ENCODE measurements at regions not wholly inside any gene's neighbourhood (a gene's known extent, or its start where the extent isn't known, plus 50 kb on each side); places are given as distances from the start of the nearest gene placed in this dataset.

GRCh38 chr6:14194483-14194882 lies 76.9 kb downstream of the CD83 start:
- no peaks in the 10 kb centered on the region for H3K27me3 ChIP-seq (ENCODE audit: insufficient read depth, low read length)

More at GRCh38 chr6:14194483-14194882, 76.9 kb downstream of the CD83 start:
- H3K23me2 ChIP-seq (ENCODE audit: insufficient read length, low read depth, low read length, poor library complexity, severe bottlenecking): no peaks in the 10 kb centered on the region
- H2BK120ac ChIP-seq (ENCODE audit: low read depth, low read length, poor library complexity, severe bottlenecking): no peak overlapping the region
- no peaks in the 10 kb centered on the region; the same call in 1 of the 2 replicates for H3K4me1 ChIP-seq (ENCODE audit: insufficient read depth, low read length)
- Mint-ChIP-seq H3K27me3 (ENCODE audit: low read depth) (peaks cover 12% of the 10 kb centered on the region), H3K27ac (no peak overlapping the region), H3K36me3 (ENCODE audit: insufficient read depth in 1 of 3, low read depth in 3 of 3) (no peaks in the 10 kb centered on the region), H3K4me3 (no peak overlapping the region), H3K4me1 (peaks cover 24 to 25% of the 10 kb centered on the region in 2 experiments), H3K9me3 (peaks cover 0 to 1% of the 10 kb centered on the region in 2 experiments; a peak in 2 of 5 replicates)
- no CpG with 5 or more reads among the region's 7 CpGs for whole genome bisulfite sequencing (ENCODE audit: extremely low coverage, insufficient read length, low lambda C conversion rate)
- no peak overlapping the region for H3K14ac ChIP-seq (ENCODE audit: insufficient read depth, low read length)
- no peak overlapping the region for H2AFZ ChIP-seq (ENCODE audit: low read length)
- H3K9ac ChIP-seq (ENCODE audit: extremely low read depth, insufficient read length, low read length): no peak overlapping the region
- H2BK5ac ChIP-seq (ENCODE audit: insufficient read length, low read length): no peak overlapping the region
- H4K8ac ChIP-seq (replicated peaks; ENCODE audit: insufficient read length, low read depth, low read length): no peak overlapping the region
- H3K4ac ChIP-seq (ENCODE audit: low read depth, low read length): no peak overlapping the region
- H2BK15ac ChIP-seq (ENCODE audit: low read depth, low read length): no peak overlapping the region
- H3T11ph ChIP-seq (ENCODE audit: low read length): no peak overlapping the region
- H2BK20ac ChIP-seq (ENCODE audit: low read depth, low read length, poor library complexity, severe bottlenecking): no peak overlapping the region
- H3K27ac ChIP-seq (ENCODE audit: insufficient read length, low read depth, low read length): no peak overlapping the region
- TF ChIP-seq CTCF (conservative IDR thresholded peaks at IDR 0.05): no peak
- H3K23ac ChIP-seq (ENCODE audit: insufficient read length, low read depth, low read length): no peak overlapping the region
- no peak overlapping the region for H4K5ac ChIP-seq (ENCODE audit: insufficient read length, low read depth, low read length)
- H4K91ac ChIP-seq (ENCODE audit: insufficient read length, low read depth, low read length): no peak overlapping the region
- no peak overlapping the region for H3K18ac ChIP-seq (ENCODE audit: insufficient read length, low read depth, low read length)
- H3K9me3 ChIP-seq (ENCODE audit: control insufficient read depth, low read depth, low read length): no peaks in the 10 kb centered on the region
- no peak for DNase-seq
- H2BK12ac ChIP-seq (ENCODE audit: insufficient read length, low read depth, low read length): no peak overlapping the region
- H2AK5ac ChIP-seq (ENCODE audit: insufficient read length, low read length): no peak overlapping the region
- no peak overlapping the region for H3K56ac ChIP-seq (ENCODE audit: insufficient read length, low read depth, low read length)
- no peaks in the 10 kb centered on the region for H3K79me2 ChIP-seq (ENCODE audit: insufficient read depth, low read length)
- no peaks in the 10 kb centered on the region for H3K79me1 ChIP-seq (ENCODE audit: insufficient read depth, low read depth, low read length, poor library complexity, severe bottlenecking)
- H4K20me1 ChIP-seq (ENCODE audit: control insufficient read depth, insufficient read depth, insufficient read length): no peaks in the 10 kb centered on the region
- H3K4me2 ChIP-seq (ENCODE audit: insufficient read depth, insufficient read length, low read length): no peak overlapping the region
